HG03139 (cell line): ENCODE measurements at regions not wholly inside any gene's neighbourhood (a gene's known extent, or its start where the extent isn't known, plus 50 kb on each side); places are given as distances from the start of the nearest gene placed in this dataset.
"Not testable (repeated sequence)": the region's sequence is repeated elsewhere in the genome, so short reads cannot be mapped to it uniquely, and the experiment has no call there.

Experiments
- ATAC-seq: cut with Tn5 transposase; IDR thresholded peaks from one replicate; pipeline ENCODE4 v1.9.1; 2021; ENCODE audit not compliant: unreplicated experiment

DNA sequence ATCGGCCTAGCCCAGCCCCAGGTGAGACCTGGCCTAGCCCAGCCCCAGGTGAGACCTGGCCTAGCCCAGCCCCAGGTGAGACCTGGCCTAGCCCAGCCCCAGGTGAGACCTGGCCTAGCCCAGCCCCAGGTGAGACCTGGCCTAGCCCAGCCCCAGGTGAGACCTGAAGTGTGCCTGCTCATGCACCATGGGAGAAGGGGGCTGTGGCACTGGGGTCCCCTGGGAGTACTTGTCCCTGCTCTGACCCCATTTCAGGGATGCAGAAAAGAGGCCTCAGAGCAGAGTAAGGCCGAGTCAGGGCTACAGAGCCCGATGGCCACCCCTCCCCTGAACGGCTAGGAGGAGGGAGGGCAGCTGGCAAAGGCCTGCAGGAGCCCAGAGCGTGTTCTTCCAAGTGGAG is 129.6 kb downstream of the CRYBB2 start:
- ATAC-seq, result not testable (repeated sequence)

DNA sequence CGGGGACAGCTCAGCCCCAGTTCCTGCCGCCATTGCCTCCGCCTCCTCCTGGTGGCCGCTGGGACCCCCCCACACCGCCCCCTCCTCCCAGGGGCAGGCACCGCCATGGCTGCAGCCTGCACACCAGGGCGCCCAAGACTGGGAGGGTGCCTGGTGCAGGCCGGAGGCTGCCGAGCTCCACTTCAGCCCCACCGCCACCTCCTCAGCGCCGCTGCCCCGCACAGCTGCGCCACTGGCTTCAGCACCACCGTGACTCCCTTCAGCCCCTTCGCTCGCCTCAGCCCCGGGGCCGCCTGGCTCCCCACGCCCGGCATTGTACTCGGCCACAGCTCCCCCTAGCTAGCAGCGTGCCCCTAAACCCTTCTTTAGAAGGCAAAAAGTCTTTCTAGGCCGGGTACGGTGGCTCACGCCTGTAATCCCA is 131.1 kb downstream of the CRYBB2 start:
- no peak for ATAC-seq

- ATAC-seq, result no peak
Measured at GRCh38 chr22:25351631-25352293, 132.3 kb downstream of the CRYBB2 start.

- ATAC-seq, result no peak
Measured at GRCh38 chr22:25352294-25352680, 132.8 kb downstream of the CRYBB2 start.

- ATAC-seq, result no peak
Measured at GRCh38 chr22:25353516-25354445, 134.3 kb downstream of the CRYBB2 start.

GRCh38 chr22:25354456-25354855 is 135.0 kb downstream of the CRYBB2 start:
- no peak for ATAC-seq

DNA sequence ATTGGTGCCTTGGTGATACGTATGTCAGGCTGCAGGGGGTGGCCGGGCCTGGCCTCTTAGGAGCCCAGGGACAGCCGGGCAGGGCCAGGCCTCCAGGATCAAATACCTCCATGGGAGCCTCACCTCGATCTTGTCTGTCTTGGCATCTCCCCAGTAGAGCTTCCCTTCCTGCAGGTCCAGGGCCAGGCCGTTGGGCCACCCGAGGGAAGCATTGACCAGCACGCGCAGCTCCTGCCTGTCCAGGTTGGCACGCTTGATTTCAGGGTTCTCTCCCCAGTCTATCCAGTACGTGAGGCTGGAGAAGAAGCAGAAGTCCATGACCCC is 137.7 kb downstream of the CRYBB2 start:
- no peak for ATAC-seq

GRCh38 chr22:25357606-25358420 is 138.4 kb downstream of the CRYBB2 start:
- ATAC-seq, result no peak

DNA sequence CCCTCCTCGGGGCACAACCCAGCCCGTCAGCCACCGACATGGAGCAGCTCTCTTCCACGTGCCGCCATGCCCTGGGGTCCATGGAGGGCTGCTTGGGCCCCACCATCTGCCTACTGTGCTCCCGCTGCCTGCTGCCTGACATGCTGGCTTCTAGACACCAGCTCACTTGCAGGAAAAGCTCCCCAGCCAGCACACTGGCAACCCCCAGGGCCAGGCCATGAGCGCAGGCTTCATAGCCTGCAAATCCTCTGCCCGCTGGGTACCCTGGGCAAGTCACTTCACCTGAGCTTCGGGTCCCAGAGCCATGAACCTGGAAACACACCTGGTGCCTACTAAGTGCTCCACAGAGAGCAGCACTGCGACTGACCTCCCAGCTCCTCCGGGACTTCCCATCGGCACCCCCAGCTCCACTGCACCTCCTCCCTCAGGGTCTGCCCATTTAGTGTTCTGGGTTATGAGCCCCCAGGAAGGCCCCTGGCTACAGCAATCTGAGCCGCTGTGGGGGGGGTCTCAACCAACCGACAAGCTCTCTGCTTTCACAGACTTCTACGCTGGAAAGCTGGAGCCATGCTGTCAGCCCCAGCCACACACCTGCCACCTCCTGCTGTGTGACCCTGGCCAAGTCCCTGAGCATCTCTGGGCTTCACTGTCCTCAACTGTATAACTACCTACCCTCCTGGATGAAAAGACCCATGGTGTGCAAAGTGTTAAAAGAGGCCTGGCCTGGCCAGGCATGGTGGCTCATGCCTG is 139.2 kb downstream of the CRYBB2 start:
- no peak for ATAC-seq

- ATAC-seq, result no peak
Measured at GRCh38 chr22:25359601-25360261, 140.3 kb downstream of the CRYBB2 start.

- ATAC-seq, result no peak
Measured at GRCh38 chr22:25360411-25360810, 141.0 kb downstream of the CRYBB2 start.

DNA sequence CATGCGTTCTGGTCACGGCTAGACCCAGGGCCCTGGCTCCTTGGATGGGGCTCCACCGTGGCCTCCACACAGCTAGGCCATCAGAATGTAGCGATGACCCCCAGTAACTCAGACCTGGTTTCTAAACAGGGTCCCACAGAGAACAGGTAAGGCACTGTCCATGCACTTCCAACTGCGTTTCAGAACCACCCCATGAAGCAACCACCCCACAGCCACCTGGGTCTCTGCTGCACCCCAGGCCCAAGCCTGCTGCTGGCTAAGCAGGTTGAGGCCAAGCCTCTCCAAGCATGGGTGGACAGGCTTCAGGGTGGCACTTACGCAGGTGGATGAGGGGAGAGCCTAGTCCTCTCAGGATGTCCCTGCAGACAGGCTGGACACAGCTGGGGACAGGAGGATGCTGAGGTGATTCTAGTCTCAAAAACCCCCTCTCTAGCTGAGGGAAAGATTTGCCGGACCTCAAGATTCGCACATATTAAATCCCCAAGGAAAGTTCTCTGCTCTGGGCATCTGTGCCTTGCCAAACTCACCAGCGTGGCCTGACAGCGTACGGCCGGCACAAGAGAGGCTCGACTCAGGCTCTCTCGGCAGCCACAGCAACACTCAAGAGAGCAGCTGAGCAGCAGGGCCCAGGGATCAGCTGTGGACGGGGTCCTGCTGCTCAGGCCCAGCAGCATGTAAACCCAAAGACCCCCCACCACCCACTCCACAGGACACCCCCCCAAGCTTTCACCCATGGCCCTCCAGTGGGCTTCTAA is 141.6 kb downstream of the CRYBB2 start:
- ATAC-seq, result no peak

GRCh38 chr22:25361899-25362214 is 142.4 kb downstream of the CRYBB2 start:
- ATAC-seq, result no peak

DNA sequence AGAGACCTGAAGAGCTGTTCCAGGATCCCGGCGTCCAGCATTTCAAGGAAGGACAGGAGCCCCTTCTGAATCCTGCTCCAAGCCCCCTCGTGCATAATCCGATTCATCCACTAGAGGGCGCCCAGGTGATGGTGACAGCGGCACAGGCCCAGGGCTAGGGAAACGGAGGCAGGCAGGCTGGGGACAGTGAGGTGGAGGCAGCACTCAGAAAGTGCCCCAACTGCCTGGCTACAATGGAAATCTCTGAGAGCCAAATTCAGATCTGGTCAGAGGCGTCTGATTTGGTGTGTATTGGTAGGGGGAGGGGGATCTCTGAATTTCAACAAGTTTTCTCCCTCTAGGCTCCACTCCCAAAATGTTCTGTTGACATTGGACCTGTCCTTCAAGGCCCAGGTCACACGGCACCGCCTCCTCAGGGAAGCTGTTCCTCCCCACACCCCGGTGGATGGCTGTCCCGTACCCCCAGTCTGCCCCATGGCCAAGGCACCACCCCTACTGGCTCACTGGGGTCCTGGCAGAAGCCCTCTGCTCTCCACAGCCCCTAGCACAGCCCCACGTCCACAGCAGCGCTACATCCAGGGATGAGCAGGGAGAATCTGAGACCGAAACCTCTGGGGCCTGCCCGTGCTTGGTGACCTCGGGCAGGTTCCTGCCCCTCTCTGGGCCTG is 142.9 kb downstream of the CRYBB2 start:
- ATAC-seq, result no peak

DNA sequence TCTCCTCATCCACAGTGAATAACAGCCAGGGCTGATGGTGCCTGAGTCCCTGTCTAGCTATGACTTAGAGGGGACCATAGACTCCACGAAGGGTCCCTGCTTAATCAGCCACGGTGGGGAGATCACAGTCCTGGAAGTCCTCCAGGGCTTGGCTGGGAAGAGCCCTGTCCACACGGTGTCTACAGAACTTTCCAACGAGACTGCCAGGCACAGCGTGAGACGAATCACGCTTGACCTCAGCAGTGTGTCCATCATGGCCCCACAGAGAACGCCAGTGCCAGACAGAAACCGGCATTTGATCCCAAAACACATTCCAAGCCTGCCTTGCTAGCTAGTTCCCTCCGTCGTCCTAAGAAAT is 143.4 kb downstream of the CRYBB2 start:
- ATAC-seq, result no peak

DNA sequence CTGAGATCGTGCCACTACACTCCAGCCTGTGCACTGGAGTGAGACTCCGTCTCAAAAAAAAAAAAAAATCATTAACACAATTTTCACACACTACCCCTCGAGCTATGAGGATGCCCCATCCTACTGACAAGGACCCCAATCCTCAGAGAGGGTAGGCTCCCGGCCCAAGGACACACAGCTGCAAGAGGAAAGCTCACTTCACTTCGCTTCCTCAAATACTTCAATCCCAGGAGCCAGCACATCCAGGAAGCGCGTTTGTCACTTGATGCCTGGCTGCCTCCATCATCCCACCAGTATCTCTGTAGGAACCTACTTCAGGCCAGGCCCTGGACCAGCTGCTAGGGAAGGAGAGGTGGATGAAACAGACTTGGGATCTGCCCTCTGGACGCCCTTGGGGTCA is 144.0 kb downstream of the CRYBB2 start:
- ATAC-seq, result no peak

- no peak for ATAC-seq
Measured at GRCh38 chr22:25364281-25364680, 144.8 kb downstream of the CRYBB2 start.

- no peak for ATAC-seq
Measured at GRCh38 chr22:25364736-25365241, 145.3 kb downstream of the CRYBB2 start.
